ENCODE measurements at regions not wholly inside any gene's neighbourhood (a gene's known extent, or its start where the extent isn't known, plus 50 kb on each side); places are given as distances from the start of the nearest gene placed in this dataset.

- no peak for TF ChIP-seq CTCF (IDR thresholded peaks at IDR 0.05; ENCODE audit: low read depth, low read length, missing control alignments)
- H3K4me3 ChIP-seq (replicated peaks; ENCODE audit: low read depth, low read length): no peak overlapping the region
- no peak for DNase-seq (ENCODE audit: extremely low read depth, low read depth)
Measured at GRCh38 chr2:5472673-5473072, 219.5 kb upstream of the SOX11 start.

- DNase-seq (ENCODE audit: extremely low read depth, low read depth): no peak
- H3K4me3 ChIP-seq (replicated peaks; ENCODE audit: low read depth, low read length): no peak overlapping the region
Measured at GRCh38 chr2:5473635-5474034, 218.5 kb upstream of the SOX11 start.

GRCh38 chr2:5474716-5475115 lies 217.5 kb upstream of the SOX11 start:
- TF ChIP-seq CTCF (IDR thresholded peaks at IDR 0.05; ENCODE audit: low read depth, low read length, missing control alignments): no peak
- no peak overlapping the region for H3K4me3 ChIP-seq (replicated peaks; ENCODE audit: low read depth, low read length)
- DNase-seq (ENCODE audit: extremely low read depth, low read depth): no peak

More at GRCh38 chr2:5473635-5474034, 218.5 kb upstream of the SOX11 start:
- no peak for TF ChIP-seq CTCF (IDR thresholded peaks at IDR 0.05; ENCODE audit: low read depth, low read length, missing control alignments)

DNA sequence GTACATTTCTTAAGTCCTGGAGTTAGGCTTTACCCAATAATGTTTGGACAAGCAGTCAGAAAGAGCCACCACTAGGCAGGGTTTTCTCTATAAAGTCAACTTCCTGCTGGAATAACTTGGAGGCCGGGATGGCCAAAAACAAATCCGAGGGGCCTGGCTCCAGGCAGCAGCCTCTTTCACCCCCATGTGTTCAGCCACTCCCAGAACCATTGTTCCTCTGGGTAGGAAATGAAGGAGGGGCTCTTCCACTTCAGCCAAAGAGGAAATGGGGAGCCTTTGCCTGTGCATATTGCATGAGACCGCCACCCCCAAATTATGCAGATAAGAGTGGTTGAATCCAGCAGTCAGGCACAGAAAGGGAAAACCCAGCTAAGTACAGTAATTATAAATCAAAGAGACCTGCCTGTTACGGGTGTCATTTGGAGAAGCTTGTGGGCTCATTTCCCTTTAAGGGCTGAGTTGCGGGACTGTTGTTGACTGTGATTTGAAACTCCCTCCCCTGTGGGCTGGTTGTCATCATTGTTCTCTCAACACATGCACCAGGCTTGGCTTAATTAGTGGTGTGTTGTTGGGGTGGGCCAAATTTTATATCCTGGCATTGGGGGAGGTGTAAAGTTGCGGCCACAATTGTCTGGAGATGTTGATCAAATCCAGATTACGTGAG lies 212.8 kb upstream of the SOX11 start:
- DNase-seq (ENCODE audit: extremely low read depth, low read depth): no peak
- TF ChIP-seq CTCF (IDR thresholded peaks at IDR 0.05; ENCODE audit: low read depth, low read length, missing control alignments): no peak
- no peak overlapping the region for H3K4me3 ChIP-seq (replicated peaks; ENCODE audit: low read depth, low read length)

DNA sequence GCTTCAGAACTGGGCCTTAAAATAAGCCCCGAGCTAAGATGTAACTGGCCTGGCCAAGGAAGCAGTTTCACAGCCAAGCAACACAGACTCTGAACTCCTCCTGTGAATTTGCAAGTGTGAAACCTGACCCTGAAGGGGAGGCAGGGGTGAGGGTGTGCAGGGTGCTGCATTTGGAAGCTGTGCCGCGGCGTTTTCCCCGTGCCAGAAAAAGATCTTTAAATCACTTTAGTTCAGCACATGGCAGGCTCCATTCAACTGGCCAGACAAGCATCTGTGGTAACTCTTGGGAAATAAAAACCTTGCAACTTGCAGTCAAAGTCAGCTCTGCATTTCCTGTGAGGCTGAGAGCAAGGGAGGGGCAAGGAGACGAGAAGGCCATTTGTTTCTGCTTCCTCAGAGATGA lies 209.3 kb upstream of the SOX11 start:
- TF ChIP-seq CTCF (IDR thresholded peaks at IDR 0.05; ENCODE audit: low read depth, low read length, missing control alignments): no peak
- DNase-seq (ENCODE audit: extremely low read depth, low read depth): no peak
- H3K4me3 ChIP-seq (replicated peaks; ENCODE audit: low read depth, low read length): no peak overlapping the region

- no peak for TF ChIP-seq CTCF (IDR thresholded peaks at IDR 0.05; ENCODE audit: low read depth, low read length, missing control alignments)
- DNase-seq (ENCODE audit: extremely low read depth, low read depth): no peak
- H3K4me3 ChIP-seq (replicated peaks; ENCODE audit: low read depth, low read length): no peak overlapping the region
Measured at GRCh38 chr2:5484868-5485267, 207.3 kb upstream of the SOX11 start.

DNA sequence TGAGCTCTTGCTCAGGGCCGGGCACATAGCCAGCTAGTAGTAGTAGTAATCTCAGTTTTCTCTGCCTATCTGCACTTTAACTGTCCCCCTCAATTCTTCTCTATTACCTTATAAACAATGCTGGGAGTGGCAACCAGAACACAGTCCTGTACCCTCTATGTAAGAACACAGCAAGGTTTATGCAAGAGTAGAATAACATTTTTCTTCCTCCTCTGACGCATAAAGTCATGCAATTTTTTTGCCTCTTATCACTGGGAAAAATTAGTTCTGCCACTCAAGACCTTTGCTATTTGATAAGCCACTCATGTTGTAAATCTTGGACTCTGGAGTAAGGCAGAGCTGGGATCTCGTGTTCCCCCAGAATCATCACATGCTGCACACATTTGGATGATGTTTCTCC lies 200.7 kb upstream of the SOX11 start:
- no peak for TF ChIP-seq CTCF (IDR thresholded peaks at IDR 0.05; ENCODE audit: low read depth, low read length, missing control alignments)
- no peak for DNase-seq (ENCODE audit: extremely low read depth, low read depth)
- no peak overlapping the region for H3K4me3 ChIP-seq (replicated peaks; ENCODE audit: low read depth, low read length)

All from HFF-Myc (cell line).